Lung (tissue), 11 donors: ENCODE measurements at regions not wholly inside any gene's neighbourhood (a gene's known extent, or its start where the extent isn't known, plus 50 kb on each side); places are given as distances from the start of the nearest gene placed in this dataset.

Experiments used
- ATAC-seq: fragments of 200-7000 bp; cut with Tn5 transposase; one replicate; pipeline ENCODE4 v1.9.1; 2020; ENCODE audit warnings: moderate number of reproducible peaks; ENCODE audit not compliant: insufficient read depth, low FRiP score
- DNase-seq, 3 donors: peaks; one replicate each; pipeline ENCODE4 v3.0.0-alpha.2; 2013 to 2017
- H3K27ac ChIP-seq, 2 donors: one replicate each; pipeline ENCODE4 v1.5.1; 2013; ENCODE audit warnings: mild to moderate bottlenecking in 2 of 2, moderate library complexity in 2 of 2, control low read depth in 1 of 2, inconsistent platforms in 1 of 2, low read depth in 1 of 2, low read length in 1 of 2
- H3K27me3 ChIP-seq, 3 donors: one replicate each; pipeline ENCODE4 v1.5.1; 2013; ENCODE audit warnings: low read length in 2 of 3; ENCODE audit not compliant: control insufficient read depth in 3 of 3, insufficient read depth in 3 of 3
- H3K36me3 ChIP-seq, 4 donors: one replicate each; pipeline ENCODE4 v1.5.1; 2013; ENCODE audit warnings: low read length in 4 of 4, mild to moderate bottlenecking in 1 of 4, moderate library complexity in 1 of 4; ENCODE audit not compliant: control insufficient read depth in 4 of 4, insufficient read depth in 4 of 4
- H3K4me1 ChIP-seq, 5 donors: one replicate each; pipeline ENCODE4 v1.5.1; 2013; ENCODE audit warnings: low read length in 5 of 5, mild to moderate bottlenecking in 2 of 5, moderate library complexity in 1 of 5; ENCODE audit not compliant: control insufficient read depth in 5 of 5, insufficient read depth in 5 of 5
- H3K4me3 ChIP-seq: one replicate; pipeline ENCODE4 v1.5.1; 2013; ENCODE audit warnings: mild to moderate bottlenecking, control low read depth, moderate library complexity
- H3K9ac ChIP-seq, 2 donors: one replicate each; pipeline ENCODE4 v1.5.1; 2013; ENCODE audit warnings: low read length in 2 of 2, control low read depth in 1 of 2; ENCODE audit not compliant: insufficient read depth in 1 of 2
- H3K9me3 ChIP-seq, 4 donors: one replicate each; pipeline ENCODE4 v1.5.1; 2013; ENCODE audit warnings: low read length in 3 of 4, mild to moderate bottlenecking in 1 of 4, moderate library complexity in 1 of 4; ENCODE audit not compliant: control insufficient read depth in 4 of 4, insufficient read depth in 3 of 4
- CTCF ChIP-seq: IDR thresholded peaks from 2 replicates; pipeline ENCODE4 v1.5.1; 2012; ENCODE audit warnings: mild to moderate bottlenecking; ENCODE audit errors: control extremely low read depth, extremely low read depth
- WGBS, 2 donors: extraction: QIAGEN DNeasy Blood & Tissue Kit; methylation state at CpG; one replicate each; pipeline ENCODE4 v1.1.7; 2013; 5-methylcytosine and 5-hydroxymethylcytosine counted together
- donor health status: control.
- donor health status: control.
- donor health status: Bipolar disorder and iron deficiency.
- donor health status: healthy.
- donor health status: DM: yes; HTN: yes; CAD: no.

- Histone ChIP-seq H3K9me3 (no peaks in the 10 kb centered on the region), H3K4me1 (peaks cover 0 to 3% (median 0%) of the 10 kb centered on the region in 5 donors), H3K9ac (no peak overlapping the region), H3K36me3 (no peaks in the 10 kb centered on the region), H3K27me3 (no peaks in the 10 kb centered on the region), H3K27ac (no peak overlapping the region), H3K4me3 (no peak overlapping the region)
- WGBS, 2 donors = 77% methylated on average over 1 of the region's 1 CpG
- no peak for DNase-seq
- no peak for ATAC-seq
- no peak for TF ChIP-seq CTCF
These were observed 237.3 kb downstream of the AHR start for GRCh38 chr7:17535776-17536175.

- no peak for DNase-seq
- ATAC-seq = no peak
- TF ChIP-seq CTCF = no peak
- H3K27me3 ChIP-seq = no peaks in the 10 kb centered on the region
- H3K36me3 ChIP-seq = no peaks in the 10 kb centered on the region
- H3K4me1 ChIP-seq = peaks cover 0 to 12% (median 2%) of the 10 kb centered on the region in 5 donors
- H3K9ac ChIP-seq = no peak overlapping the region
- no peak overlapping the region for H3K4me3 ChIP-seq
- 94 to 97% methylated on average over 2 of the region's 2 CpGs for WGBS, 2 donors
- H3K9me3 ChIP-seq = no peaks in the 10 kb centered on the region
- H3K27ac ChIP-seq = no peak overlapping the region
These were observed 245.9 kb downstream of the AHR start for GRCh38 chr7:17544401-17544800.

GRCh38 chr7:17545348-17545747 is 246.9 kb downstream of the AHR start:
- no peaks in the 10 kb centered on the region for H3K9me3 ChIP-seq
- DNase-seq (peak in 2 of 3 donors; percentile 35 to 50), ATAC-seq (no peak)
- no peak overlapping the region for H3K4me3 ChIP-seq
- no peak overlapping the region for H3K9ac ChIP-seq
- peaks cover 0 to 12% (median 2%) of the 10 kb centered on the region in 5 donors for H3K4me1 ChIP-seq
- H3K27ac ChIP-seq = no peak overlapping the region
- H3K36me3 ChIP-seq = no peaks in the 10 kb centered on the region
- TF ChIP-seq CTCF = no peak
- H3K27me3 ChIP-seq = no peaks in the 10 kb centered on the region

- H3K9me3 ChIP-seq = no peaks in the 10 kb centered on the region
- DNase-seq = peak in 1 of 3 donors; percentile 5
- no peak overlapping the region for H3K4me3 ChIP-seq
- H3K27ac ChIP-seq = no peak overlapping the region
- no peaks in the 10 kb centered on the region for H3K27me3 ChIP-seq
- ATAC-seq = no peak
- 56 to 73% methylated on average over 3 of the region's 3 CpGs for WGBS, 2 donors
- no peaks in the 10 kb centered on the region for H3K36me3 ChIP-seq
- H3K9ac ChIP-seq = no peak overlapping the region
- no peak for TF ChIP-seq CTCF
- H3K4me1 ChIP-seq = peaks cover 0 to 12% (median 2%) of the 10 kb centered on the region in 5 donors
These were observed 247.7 kb downstream of the AHR start for GRCh38 chr7:17546189-17546588.
